Dermis blood vessel endothelial cell (primary cell): ENCODE measurements at regions not wholly inside any gene's neighbourhood (a gene's known extent, or its start where the extent isn't known, plus 50 kb on each side); places are given as distances from the start of the nearest gene placed in this dataset.
"Not testable (repeated sequence)": the region's sequence is repeated elsewhere in the genome, so short reads cannot be mapped to it uniquely, and the experiment has no call there.

ENCODE experiments used
- DNase-seq: peaks from one replicate; pipeline ENCODE4 v3.0.0; 2010

DNA sequence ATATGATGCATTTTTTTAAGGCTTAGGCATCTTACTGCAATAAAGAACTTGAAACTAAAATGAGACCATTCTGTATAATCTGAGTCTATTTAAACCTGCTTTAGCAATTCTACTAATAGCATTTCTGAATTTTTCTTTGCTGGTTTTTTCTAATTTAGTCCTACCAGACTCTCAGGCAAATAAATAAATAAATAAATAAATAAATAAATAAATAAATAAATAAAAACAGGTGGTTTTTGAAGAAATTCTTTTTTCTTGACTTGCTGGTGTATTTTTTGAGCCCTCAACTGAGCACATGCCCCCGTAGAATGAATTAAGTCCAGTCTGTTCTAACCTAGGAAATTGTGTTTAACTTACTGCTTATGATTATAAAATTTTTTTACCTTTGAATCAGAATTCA is 134.7 kb upstream of the FOXP2 start:
- no peak for DNase-seq

DNA sequence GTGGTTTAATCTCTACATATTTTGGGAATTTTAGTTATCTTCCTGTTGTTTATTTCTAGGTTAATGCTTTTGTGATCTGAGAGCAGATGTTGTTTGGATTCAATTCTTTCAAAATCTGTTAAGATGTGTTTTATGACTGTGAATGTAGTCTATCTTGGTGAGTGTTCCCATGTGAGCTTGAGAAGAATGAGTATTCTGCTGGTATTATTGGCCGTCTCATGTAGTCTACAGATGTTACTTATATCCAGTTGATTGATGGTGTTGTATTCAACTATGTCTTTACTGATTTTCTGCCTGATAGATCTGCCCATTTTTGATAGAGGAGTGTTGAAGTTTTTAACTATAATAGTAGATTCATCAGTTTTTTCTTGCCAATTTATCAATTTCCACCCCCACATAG is 141.4 kb upstream of the FOXP2 start:
- no peak for DNase-seq

DNA sequence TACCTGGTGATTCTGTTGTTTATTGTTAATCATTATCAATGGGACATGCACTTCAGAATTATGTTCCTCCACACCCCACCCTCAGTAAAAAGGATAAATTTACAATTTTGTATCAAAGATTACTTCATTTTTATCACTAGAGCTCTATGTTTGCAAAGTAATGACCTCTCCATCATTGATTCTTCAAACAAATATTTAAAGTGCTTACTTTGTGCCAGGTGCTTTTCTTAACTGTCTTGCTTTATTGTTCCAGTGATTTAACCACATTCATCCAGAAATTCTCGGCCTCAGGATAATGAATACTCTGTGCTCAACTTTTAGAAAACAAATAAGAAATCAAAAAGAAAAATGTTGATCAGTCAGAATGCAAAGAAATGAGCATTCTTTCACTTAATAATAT is 144.9 kb upstream of the FOXP2 start:
- DNase-seq: no peak

DNA sequence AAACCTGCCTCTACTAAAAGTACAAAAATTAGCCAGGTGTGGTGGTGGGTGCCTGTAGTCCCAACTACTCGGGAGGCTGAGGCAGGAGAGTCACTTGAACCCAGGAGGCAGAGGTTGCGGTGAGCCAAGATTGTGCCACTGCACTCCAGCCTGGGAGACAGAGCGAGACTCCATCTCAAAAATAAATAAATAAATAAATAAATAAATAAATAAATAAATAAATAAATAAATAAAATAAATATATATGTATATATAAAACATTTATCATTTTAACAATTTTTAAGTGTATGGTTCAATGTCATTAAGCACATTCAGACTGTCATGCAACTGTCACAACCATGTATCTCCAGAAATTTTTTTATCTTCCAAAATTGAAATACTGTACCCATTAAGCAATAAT is 147.1 kb upstream of the FOXP2 start:
- not testable (repeated sequence) for DNase-seq

DNA sequence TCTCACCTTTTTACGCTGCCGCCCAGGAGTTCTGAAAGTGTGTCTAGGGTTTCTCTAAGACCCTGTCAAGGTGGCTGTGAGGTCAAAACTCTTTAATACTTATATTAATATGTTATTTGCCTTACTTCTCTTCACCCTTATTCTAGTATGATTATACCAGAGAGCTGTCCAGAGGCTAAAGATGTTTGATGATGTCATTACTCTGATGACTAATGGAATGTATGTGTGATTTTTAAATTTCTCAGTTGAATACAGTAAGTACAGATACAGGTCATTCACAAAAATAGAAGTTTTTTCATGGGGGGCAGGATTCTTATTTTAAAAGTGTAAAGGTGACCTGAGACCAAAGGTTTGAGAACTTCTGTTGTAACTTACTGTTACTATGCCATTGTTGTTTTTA is 150.6 kb upstream of the FOXP2 start:
- DNase-seq: no peak

DNA sequence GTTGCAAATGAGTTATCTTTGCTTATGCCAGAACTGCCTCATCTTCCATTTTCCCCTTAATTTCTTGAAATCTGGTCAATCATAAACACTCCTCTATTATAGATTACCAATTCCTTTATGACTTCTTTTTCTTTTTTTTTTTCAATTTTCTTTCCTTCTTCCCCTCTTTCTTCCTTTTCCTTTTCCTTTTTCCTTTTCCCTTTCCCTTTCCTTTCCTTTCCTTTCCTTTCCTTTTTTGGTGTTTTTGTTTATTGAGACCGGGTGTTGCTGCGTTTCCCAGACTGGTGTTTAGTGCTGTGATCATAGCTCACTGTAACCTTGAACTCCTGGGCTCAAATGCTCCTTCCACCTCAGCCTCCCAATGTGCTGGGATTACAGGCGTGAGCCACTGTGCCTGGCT is 151.4 kb upstream of the FOXP2 start:
- DNase-seq: no peak

DNA sequence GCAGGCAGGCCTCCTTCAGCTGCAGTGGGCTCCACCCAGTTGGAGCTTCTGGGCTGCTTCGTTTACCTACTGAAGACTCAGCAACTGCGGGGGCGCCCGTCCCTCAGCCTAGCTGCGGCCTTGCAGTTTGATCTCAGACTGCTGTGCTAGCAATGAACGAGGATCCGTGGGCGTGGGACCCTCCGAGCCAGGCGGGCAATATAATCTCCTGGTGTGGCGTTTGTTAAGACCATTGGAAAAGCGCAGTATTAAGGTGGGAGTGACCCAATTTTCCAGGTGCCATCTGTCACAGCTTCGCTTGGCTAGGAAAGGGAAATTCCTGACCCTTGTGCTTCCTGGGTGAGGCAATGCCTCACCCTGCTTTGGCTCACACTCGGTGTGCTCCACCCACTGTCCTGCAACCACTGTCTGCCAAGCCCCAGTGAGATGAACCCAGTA is 159.2 kb upstream of the FOXP2 start:
- DNase-seq: no peak

DNA sequence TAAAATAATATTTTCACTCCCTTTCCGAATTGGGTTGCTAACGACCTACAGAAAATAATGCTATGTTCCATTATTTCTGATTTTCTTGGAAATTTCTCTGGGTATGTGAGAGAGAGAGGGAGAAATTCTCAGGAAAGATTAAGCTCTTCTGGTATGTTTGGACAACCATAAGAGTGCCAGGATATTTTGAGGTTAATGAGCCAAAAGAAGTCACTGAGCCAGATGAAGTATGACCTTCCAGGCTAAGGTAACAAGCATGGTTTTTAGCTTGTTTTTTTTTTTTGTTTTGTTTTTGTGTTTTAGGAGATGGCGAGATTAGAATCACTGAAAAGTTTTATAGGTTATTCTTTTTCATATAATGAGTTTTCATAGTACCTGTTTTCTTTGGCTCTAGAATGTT is 171.0 kb upstream of the FOXP2 start:
- DNase-seq: no peak

DNA sequence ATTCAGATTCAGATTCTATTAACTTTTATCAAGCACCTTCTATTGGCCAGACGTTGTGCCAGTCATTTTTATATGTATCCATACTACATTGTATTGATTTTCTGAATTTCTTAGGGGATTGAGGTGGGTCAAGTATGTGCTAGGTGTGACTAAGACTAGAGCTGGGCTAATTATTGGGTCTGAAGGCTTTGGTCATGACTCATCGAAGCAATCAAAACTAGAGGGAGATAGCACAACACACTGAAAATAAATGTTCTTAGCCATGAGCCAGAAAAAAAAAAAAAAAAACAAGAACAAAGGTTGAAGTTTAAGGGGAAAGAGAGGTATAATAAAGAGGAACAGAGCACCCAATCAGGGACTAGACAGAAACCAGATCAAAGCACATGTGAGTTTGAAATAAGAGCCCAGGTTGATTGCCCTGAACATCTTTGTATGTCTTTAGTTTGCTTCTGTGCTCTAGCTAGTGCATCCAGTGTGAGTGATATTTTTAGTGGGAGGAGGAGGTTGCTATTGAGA is 171.6 kb upstream of the FOXP2 start:
- no peak for DNase-seq

DNA sequence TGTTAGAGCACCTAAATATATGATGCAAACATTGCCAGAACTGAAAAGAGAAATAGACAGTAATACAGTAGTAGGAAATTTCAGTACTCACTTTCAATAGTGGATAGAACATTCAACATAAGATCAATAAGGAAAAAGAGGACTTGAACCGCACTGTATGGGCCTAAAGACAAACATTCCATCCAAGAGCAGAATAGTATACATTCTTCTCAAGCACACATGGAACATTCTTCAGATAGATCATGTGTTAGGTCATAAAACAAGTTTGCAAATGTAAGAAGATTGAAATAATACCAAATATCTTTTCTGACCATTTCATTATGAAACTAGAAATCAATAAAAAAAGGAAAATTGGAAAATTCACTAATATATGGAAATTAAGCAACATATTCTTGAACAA is 185.4 kb upstream of the FOXP2 start:
- DNase-seq: no peak

DNA sequence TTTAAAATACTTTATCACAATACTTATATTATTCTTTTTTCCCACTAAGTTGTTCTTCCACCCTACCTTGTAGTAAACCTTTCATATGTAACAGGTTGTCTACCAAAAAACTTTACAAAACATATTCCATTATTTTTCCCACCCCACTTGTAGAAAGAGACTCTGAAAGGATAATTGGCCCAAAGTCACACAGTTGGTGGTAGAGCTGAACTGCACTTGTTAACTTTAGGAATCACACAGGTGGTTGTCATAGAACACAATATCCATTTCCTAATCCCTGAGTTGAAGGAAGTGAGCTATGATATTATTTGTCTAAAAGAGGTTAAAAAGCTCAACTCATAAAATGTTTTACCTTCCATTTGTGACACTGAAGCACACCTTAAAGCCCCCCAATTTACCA is 188.8 kb upstream of the FOXP2 start:
- DNase-seq: no peak

DNA sequence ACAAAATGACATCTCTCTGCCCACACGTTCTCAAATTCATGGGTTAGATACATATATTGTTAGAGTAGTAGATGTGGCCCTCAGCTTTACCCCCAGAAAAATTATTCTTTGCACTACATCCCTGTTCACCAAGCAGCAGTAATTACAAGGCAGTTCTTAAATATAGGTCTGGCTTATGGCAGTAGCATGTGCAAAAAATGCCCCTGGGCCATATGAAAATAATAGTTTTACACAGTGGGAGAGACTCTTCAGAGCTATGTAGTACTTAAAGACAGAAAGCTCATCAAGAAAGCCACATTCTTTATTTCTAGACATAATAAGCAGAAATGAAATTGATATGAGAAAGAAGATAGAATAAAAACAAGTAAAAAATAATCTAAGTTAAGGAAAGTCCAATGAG is 196.3 kb upstream of the FOXP2 start:
- no peak for DNase-seq

DNA sequence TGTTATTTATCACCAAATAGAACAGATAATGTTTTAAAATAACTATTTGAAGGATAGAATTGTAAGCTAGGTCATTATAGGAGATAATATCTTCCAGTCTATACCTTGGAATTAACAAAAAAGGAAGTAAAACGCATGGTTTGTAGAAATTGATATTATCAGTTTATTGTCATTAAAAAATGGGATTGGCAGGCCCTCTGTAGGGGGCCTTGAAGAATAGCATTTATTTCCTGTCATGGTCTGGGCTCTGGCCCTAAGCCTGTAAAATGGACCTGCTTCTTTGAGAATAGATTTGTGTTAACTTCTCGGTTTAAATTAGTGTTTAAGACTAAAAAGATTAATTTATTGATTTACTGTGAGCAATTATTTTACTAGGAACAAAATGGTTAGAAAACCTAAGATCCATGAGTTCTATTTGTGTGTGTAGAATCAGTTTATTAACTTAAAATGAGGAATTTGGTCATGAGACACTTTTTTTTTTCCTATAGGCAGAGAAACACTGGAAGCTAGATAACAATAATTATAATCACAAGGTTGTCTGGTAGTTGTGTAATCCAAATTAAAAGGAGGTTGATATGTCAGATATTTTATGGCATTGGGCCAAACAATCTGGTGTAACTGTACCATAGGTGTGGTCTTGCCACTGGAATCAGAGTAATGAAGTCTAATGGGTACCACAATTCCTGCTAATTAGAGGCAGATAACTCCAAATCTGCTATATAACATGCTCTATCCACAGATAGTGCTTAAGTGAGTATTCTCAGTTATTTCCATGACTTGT is 197.4 kb upstream of the FOXP2 start:
- peak; percentile 2 for DNase-seq

DNA sequence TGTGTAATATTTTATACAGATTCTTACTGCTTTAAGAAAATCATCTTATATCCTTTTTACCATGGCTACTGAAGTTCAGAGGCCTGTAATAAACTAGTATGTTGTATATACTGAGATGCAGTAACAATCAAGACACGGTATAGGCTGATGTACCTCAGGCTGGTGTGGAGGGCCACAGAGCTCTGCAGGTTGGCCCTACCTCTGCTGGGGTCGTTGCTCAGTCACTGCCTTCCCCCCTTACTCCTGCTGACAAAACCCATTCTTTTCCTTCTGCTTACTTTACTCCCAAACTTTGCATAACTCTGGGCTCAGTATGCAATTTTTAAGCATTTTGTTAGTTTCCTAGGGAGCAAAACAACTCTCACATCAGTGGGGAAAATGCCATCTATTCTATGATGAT is 200.1 kb upstream of the FOXP2 start:
- no peak for DNase-seq

DNA sequence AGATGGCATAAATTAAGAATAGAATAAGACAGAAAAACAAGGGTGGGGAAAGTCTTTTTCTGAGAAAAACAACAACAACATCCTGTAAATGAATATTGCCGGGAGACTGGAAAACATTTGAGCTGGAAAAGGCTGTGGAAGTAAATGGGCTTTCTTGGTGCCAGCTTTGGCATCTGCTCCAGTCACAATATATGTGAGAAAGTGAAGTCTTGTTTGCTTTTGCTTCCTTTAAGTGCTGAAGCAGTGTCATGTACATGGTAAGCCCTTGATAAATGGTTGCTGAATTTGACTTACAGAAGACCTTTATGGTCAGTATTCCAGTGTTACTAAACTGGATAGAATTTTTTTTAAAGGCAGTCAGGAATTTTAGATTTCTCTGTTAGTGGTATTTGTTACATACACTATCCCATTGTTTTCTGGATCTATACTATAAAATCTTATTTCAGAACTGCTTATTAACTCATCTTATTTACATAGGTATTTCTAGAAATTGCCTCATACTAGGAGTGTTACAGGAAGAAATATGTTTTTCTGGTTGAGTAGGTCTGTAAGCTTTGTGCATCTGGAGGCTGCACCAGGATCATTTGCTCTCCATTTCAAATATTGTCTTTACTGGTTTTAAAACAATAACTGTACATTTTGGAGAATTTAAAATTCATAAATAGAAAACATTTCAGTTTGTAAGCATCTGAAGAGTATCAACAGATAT is 201.7 kb upstream of the FOXP2 start:
- DNase-seq: no peak

DNA sequence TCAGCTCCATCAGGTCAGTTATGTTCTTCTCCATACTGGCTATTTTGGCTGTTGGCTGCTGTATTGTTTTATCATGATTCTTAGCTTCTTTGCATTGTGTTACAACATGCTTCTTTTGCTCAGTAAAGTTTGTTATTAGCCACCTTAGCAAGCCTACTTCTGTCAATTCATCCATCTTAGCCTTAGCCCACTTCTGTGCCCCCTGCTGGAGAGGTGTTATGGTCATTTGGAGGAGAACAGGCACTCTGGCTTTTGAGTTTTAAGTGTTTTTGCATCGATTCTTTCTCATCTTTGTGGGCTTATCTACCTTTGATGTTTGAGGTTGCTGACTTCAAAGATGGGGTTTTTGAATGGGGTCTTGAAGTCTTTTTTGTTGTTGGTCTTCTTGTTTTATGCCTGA is 204.6 kb upstream of the FOXP2 start:
- DNase-seq: no peak

DNA sequence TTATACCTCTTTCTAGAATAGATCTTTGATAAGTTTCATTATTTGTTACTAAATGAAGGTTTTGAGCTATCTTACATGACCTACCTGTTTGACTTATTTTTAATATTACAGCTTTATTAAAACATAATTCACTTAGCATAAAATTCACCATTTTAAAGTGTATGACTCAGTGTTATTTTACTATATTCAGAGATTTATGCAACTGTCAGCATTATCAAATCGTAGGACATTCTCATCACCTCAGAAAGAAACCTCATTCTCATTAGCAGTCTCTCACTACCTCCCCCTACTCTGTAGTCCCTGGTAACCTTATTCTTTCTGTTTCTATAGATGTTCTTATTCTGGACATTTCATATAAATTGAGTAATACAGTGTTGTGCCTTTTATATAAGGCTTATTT is 207.9 kb upstream of the FOXP2 start:
- DNase-seq: no peak

DNA sequence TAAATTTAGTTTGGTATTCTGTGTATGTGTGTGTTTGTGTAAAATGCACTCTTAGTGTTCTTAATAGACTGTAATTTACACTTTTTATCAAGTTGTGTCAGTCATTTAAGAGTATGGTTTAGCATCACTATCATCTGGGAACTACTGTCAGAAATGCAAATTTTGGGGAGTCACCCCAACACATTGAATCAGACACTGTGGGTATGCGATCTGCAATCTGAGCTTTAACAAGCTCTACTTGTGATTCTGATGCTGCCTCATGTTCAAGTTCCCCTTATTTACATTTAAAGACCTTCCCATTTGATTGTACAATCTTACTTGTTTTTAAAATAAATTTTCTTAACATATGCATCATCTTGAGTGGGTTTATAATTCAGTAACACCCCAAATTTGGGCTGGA is 218.1 kb upstream of the FOXP2 start:
- DNase-seq: no peak

DNA sequence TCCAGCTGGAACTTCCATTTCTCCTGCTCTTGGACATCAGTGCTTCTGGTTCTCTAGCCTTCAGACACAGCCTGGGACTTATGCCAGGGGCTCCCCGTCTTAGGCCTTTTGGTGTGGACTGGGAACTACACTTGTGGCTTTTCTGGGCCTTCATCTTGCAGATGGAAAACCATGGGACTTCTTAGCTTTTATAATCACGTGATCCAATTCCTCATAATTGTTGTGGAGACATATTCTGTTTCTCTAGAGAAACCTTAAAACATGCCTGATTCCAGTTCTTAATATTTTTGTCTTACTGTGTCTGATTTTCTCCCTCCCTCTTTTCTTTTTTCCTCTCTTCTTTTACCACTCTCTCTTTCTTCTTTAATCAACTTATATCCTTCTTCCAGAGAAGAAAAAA is 224.2 kb upstream of the FOXP2 start:
- no peak for DNase-seq

DNA sequence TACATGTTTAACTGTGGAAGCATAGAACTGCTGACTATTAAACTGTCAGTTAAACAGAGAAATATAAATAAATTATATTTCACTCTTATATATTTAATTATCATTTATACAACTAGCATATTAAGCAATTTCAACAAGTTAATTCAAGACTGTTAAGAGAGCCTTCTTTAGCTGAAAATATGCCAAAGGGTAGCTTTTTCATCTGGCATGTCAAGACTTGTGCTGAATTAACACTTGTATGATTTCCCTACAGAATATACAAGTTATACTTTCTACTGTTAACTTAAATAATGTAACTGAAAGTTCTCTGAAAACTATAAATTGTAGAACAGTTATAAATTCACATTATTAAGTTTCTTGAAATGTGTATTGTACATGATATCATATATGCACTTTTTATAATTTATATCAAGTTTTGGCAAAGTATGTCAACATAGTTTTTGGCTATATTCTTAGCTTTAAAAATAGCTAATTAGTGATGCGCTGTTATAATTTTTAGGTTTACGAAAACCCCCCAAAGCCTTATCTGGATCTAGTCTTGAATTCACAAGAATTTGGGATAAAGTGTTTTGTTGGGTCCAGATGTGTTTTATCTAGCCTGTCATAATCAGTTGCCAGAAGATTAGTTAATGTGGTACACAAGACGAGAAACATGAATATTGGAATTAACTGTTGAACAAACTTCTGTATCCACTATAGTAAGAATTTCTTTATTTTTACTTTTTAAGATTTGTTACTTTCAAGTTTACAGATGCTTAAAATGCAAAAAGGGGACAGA is 231.1 kb upstream of the FOXP2 start:
- DNase-seq: no peak

DNA sequence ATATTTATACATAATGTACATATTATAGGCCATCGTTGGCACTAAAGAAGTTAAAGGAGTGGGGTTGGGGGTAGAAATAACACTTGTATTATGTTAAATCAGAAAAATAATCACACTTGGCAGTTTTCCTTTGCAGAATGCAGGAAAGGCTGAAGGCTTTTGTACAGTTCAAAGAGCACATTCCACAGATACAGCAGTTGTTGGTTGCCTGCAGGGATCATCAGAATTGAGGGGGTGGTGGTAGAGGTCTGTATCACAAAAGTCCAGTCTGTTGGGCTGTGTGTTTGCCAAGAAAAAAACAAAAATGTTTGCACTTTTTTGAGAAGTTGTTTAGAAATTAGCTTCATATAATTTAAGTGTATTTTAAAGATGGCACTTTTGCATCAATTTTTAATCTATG is 231.8 kb upstream of the FOXP2 start:
- DNase-seq: no peak

DNA sequence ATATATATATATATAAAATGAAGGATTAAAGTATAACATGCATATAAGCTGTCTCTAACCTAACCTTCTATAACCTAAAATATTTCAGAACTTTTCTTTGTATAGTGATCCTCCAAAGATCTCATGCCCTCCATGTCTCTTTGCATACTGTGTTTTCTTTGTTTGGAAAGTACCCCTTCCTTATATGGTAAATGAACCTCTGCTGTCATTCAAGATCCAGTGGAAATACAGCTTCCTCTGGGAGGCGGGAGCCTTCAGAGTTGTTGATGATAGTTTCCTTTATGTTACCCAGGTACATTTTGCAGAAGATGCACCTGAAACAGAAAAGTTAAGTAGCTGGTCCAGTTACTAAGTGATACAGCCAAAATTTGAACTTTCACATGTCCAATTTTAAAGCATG is 233.3 kb upstream of the FOXP2 start:
- DNase-seq: no peak

DNA sequence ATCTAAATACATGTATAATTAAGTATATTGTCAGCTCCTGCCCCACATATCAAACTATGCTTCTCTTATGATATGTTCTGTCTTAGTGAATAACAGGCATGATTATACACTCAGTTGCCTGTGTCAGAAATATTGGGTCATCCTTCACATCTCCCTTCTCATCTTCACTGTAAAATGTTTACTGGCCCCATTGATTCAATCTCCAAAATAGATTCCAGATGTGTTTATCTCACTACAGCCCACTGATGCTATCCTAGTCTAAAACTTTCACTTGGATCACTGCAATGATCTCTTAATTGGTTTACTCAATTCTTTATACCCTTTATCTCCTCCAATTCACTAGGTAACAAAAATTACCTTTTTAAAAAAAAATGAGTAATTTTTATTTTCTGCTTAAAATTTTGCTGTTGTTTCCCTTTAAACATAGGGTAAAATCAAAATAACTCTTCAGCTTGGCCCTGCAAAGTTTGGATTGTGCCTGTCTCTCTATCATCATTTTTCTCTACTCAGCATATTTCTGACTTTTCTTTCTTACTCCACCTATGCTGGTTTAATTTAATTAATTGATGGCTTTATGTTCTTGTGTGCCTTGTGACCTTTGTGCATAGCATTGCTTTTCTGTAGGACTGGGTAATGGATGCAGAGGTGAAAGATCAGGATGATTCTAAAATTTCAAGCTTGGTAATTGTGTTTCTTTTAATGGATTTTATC is 233.9 kb upstream of the FOXP2 start:
- no peak for DNase-seq
